HG03342 (cell line): ENCODE measurements at regions not wholly inside any gene's neighbourhood (a gene's known extent, or its start where the extent isn't known, plus 50 kb on each side); places are given as distances from the start of the nearest gene placed in this dataset.

Experiments
- ATAC-seq: cut with Tn5 transposase; IDR thresholded peaks from one replicate; pipeline ENCODE4 v1.9.1; 2021; ENCODE audit warnings: mild to moderate bottlenecking, moderate library complexity; ENCODE audit not compliant: unreplicated experiment

- ATAC-seq: no peak
Measured at GRCh38 chr21:16283516-16283915, 553.7 kb downstream of the USP25 start.

- ATAC-seq: no peak
Measured at GRCh38 chr21:16285605-16286126, 555.9 kb downstream of the USP25 start.

- no peak for ATAC-seq
Measured at GRCh38 chr21:16287046-16287445, 557.3 kb downstream of the USP25 start.

GRCh38 chr21:16291296-16291695, 561.5 kb downstream of the USP25 start:
- ATAC-seq: no peak

GRCh38 chr21:16294128-16294527, 564.3 kb downstream of the USP25 start:
- ATAC-seq: no peak

GRCh38 chr21:16302851-16303282, 573.1 kb downstream of the USP25 start:
- ATAC-seq: no peak

GRCh38 chr21:16304174-16305095, 574.7 kb downstream of the USP25 start:
- ATAC-seq: no peak

- no peak for ATAC-seq
Measured at GRCh38 chr21:16305686-16306085, 575.9 kb downstream of the USP25 start.

- ATAC-seq: no peak
Measured at GRCh38 chr21:16307256-16307655, 577.5 kb downstream of the USP25 start.

- no peak for ATAC-seq
Measured at GRCh38 chr21:16308269-16308668, 578.5 kb downstream of the USP25 start.

GRCh38 chr21:16309250-16309971, 579.6 kb downstream of the USP25 start:
- ATAC-seq: no peak

GRCh38 chr21:16310176-16310575, 580.4 kb downstream of the USP25 start:
- ATAC-seq: no peak

GRCh38 chr21:16311229-16311628, 581.4 kb downstream of the USP25 start:
- no peak for ATAC-seq

- no peak for ATAC-seq
Measured at GRCh38 chr21:16312321-16312720, 582.5 kb downstream of the USP25 start.

- ATAC-seq: no peak
Measured at GRCh38 chr21:16315223-16315622, 585.4 kb downstream of the USP25 start.

GRCh38 chr21:16318651-16319300, 589.0 kb downstream of the USP25 start:
- ATAC-seq: no peak

GRCh38 chr21:16320110-16320509, 590.3 kb downstream of the USP25 start:
- ATAC-seq: no peak

GRCh38 chr21:16322454-16322853, 592.7 kb downstream of the USP25 start:
- ATAC-seq: no peak

GRCh38 chr21:16323596-16323995, 593.8 kb downstream of the USP25 start:
- no peak for ATAC-seq

GRCh38 chr21:16324630-16325029, 594.8 kb downstream of the USP25 start:
- ATAC-seq: no peak
